HG03045 (cell line): ENCODE measurements at regions not wholly inside any gene's neighbourhood (a gene's known extent, or its start where the extent isn't known, plus 50 kb on each side); places are given as distances from the start of the nearest gene placed in this dataset.

Experiments used
- ATAC-seq: cut with Tn5 transposase; IDR thresholded peaks from one replicate; pipeline ENCODE4 v1.9.1; 2021; ENCODE audit warnings: mild to moderate bottlenecking, moderate library complexity; ENCODE audit not compliant: unreplicated experiment

GRCh38 chr7:106166651-106167342 lies 54.7 kb upstream of the SYPL1 start:
- no peak for ATAC-seq

GRCh38 chr7:106165337-106165736 lies 53.2 kb upstream of the SYPL1 start:
- no peak for ATAC-seq

GRCh38 chr7:106163257-106163656 lies 51.1 kb upstream of the SYPL1 start:
- ATAC-seq: no peak
